K562 (cell line): ENCODE measurements at regions not wholly inside any gene's neighbourhood (a gene's known extent, or its start where the extent isn't known, plus 50 kb on each side); places are given as distances from the start of the nearest gene placed in this dataset.

Experiments used
- ATAC-seq: fragments of 200-7000 bp; cut with Tn5 transposase; 3 replicates; pipeline ENCODE4 v1.9.1; 2020; ENCODE audit warnings: moderate library complexity
- BruUV-seq: library from RNA; stranded (reverse); fragments of 400-500 nt; replicated peaks from 2 replicates; lab custom pipeline; 2021; lab: Mats Ljungman, UMichigan
- CTCF ChIA-PET: fragments of 300-600 bp; formaldehyde crosslinking; extraction: SDS; loops from one replicate; lab custom pipeline; 2021; ENCODE audit warnings: low intra/inter-chr PET ratio; lab: Yijun Ruan, JAX
- POLR2A ChIA-PET: fragments of 300-600, 350-650 bp; sonication (Branson Sonifier 250); formaldehyde crosslinking; extraction: SDS; loops from one replicate; lab custom pipeline; 2021; ENCODE audit warnings: antibody characterized with exemption, inconsistent platforms; lab: Yijun Ruan, JAX
- DNase-seq, 4 experiments: peaks; one replicate each; pipeline versions ENCODE4 v3.0.0 to v3.0.0-alpha.2; 2011 to 2018; ENCODE audit warnings: low spot score in 3 of 4, mixed read lengths in 3 of 4; ENCODE audit errors: extremely low read depth in 1 of 4
- FAIRE-seq: peaks from 2 replicates; lab custom pipeline; 2011; peaks lifted over from hg19 to GRCh38; lab: Jason Lieb, UNC
- H2AFZ ChIP-seq: 2 replicates; pipeline ENCODE4 v1.6.0; 2011; ENCODE audit warnings: low read depth, low read length, control low read depth, inconsistent platforms
- H3K27ac ChIP-seq: fragments of 200-600 bp; 3 replicates; pipeline ENCODE4 v1.8.0; 2011; ENCODE audit warnings: low read depth, mild to moderate bottlenecking, control low read depth, inconsistent platforms, low read length, moderate library complexity, mixed read lengths; ENCODE audit errors: extremely low read depth
- H3K27me3 ChIP-seq, 2 experiments: fragments of 300-600 bp in 1 of 2; 2 replicates in 1 of 2; 3 replicates in 1 of 2; pipeline versions ENCODE4 v1.6.0 to v1.8.0; 2011; ENCODE audit warnings: inconsistent platforms in 2 of 2, low read length in 2 of 2, mild to moderate bottlenecking in 1 of 2, mixed read lengths in 1 of 2, moderate library complexity in 1 of 2; ENCODE audit not compliant: control insufficient read depth in 2 of 2, insufficient read depth in 2 of 2
- H3K36me3 ChIP-seq: fragments of 300-600 bp; 3 replicates; pipeline ENCODE4 v1.8.0; 2011; ENCODE audit warnings: mild to moderate bottlenecking, low read length, inconsistent platforms; ENCODE audit not compliant: control insufficient read depth, insufficient read depth
- H3K4me1 ChIP-seq, 2 experiments: fragments of 200-600 bp in 1 of 2; replicated peaks in 1 of 2; 2 replicates in 1 of 2; 3 replicates in 1 of 2; pipeline versions ENCODE4 v1.5.1 to v1.8.0; 2011; ENCODE audit warnings: inconsistent platforms in 2 of 2, low read length in 2 of 2, mild to moderate bottlenecking in 1 of 2, mixed read lengths in 1 of 2, moderate library complexity in 1 of 2; ENCODE audit not compliant: control insufficient read depth in 2 of 2, insufficient read depth in 2 of 2
- H3K4me2 ChIP-seq: 2 replicates; pipeline ENCODE4 v1.6.1; 2011; ENCODE audit warnings: low read length, control low read depth, inconsistent platforms, mixed read lengths; ENCODE audit not compliant: insufficient read depth
- H3K4me3 ChIP-seq: fragments of 200-600 bp; sonication (generic), shearing (Covaris generic); 2 replicates; pipeline ENCODE4 v1.5.1; 2016; ENCODE audit warnings: control low read depth, inconsistent platforms
- H3K79me2 ChIP-seq: fragments of 200-600 bp; 3 replicates; pipeline ENCODE4 v1.8.0; 2011; ENCODE audit warnings: low read length, inconsistent platforms; ENCODE audit not compliant: control insufficient read depth, insufficient read depth
- H3K9ac ChIP-seq, 2 experiments: 2 replicates each; pipeline versions ENCODE4 v1.6.0 to v1.6.1; 2011; ENCODE audit warnings: low read depth in 2 of 2, low read length in 2 of 2, control low read depth in 1 of 2, inconsistent platforms in 1 of 2, mild to moderate bottlenecking in 1 of 2, mixed read lengths in 1 of 2; ENCODE audit not compliant: insufficient read depth in 1 of 2
- H3K9me1 ChIP-seq: one replicate; pipeline ENCODE4 v1.6.0; 2011; ENCODE audit warnings: inconsistent platforms, mild to moderate bottlenecking, low read length, moderate library complexity; ENCODE audit not compliant: control insufficient read depth, insufficient read depth
- H3K9me3 ChIP-seq: replicated peaks from 2 replicates; pipeline ENCODE4 v1.5.1; 2011; ENCODE audit warnings: low read depth, low read length, inconsistent platforms; ENCODE audit not compliant: control insufficient read depth, insufficient read depth
- H4K20me1 ChIP-seq: replicated peaks from 2 replicates; pipeline ENCODE4 v1.6.1; 2011; ENCODE audit warnings: low read length, inconsistent platforms, mixed read lengths; ENCODE audit not compliant: control insufficient read depth, insufficient read depth
- BDP1 ChIP-seq: IDR thresholded peaks from 3 replicates; pipeline ENCODE4 v1.6.1; 2011; ENCODE audit not compliant: insufficient read length, insufficient read depth
- EZH2 ChIP-seq: IDR thresholded peaks from 2 replicates; pipeline ENCODE4 v1.6.1; 2012; ENCODE audit warnings: low read depth, mild to moderate bottlenecking, inconsistent platforms, low read length, borderline replicate concordance
- HNRNPK ChIP-seq: fragments of 200-400 bp; formaldehyde crosslinking; IDR thresholded peaks from one replicate; pipeline ENCODE4 v1.6.1; 2018; ENCODE audit warnings: mild to moderate bottlenecking, low read depth, low read length; ENCODE audit not compliant: poor library complexity, severe bottlenecking
- HNRNPLL ChIP-seq: fragments of 200-400 bp; formaldehyde crosslinking; IDR thresholded peaks from 2 replicates; pipeline ENCODE4 v1.6.1; 2017; ENCODE audit warnings: low read length, low read depth, mild to moderate bottlenecking; ENCODE audit not compliant: poor library complexity, severe bottlenecking
- ID3 ChIP-seq, 2 experiments: fragments of 250-450 bp in 1 of 2; fragments of 450-650 bp in 1 of 2; sonication (Bioruptor Pico) in 1 of 2; IDR thresholded peaks; 2 replicates each; pipeline versions ENCODE4 v1.6.1 to v1.8.0; 2016 to 2021; ENCODE audit warnings: mild to moderate bottlenecking in 2 of 2, moderate library complexity in 2 of 2, missing compliant biosample characterization in 1 of 2, missing genetic modification characterization in 1 of 2
- MTA3 ChIP-seq: fragments of 450-650 bp; formaldehyde crosslinking; IDR thresholded peaks from 2 replicates; pipeline ENCODE4 v1.6.1; 2017; ENCODE audit warnings: mild to moderate bottlenecking, borderline replicate concordance
- NCOA1 ChIP-seq: fragments of 450-650 bp; IDR thresholded peaks from 2 replicates; pipeline ENCODE4 v1.6.1; 2016; ENCODE audit warnings: low read depth
- NONO ChIP-seq, 2 experiments: fragments of 200-400 bp in 1 of 2; fragments of 450-650 bp in 1 of 2; formaldehyde crosslinking in 1 of 2; IDR thresholded peaks; 2 replicates each; pipeline ENCODE4 v1.6.1; 2017; ENCODE audit warnings: low read depth in 2 of 2, mild to moderate bottlenecking in 2 of 2, moderate library complexity in 2 of 2, low read length in 1 of 2
- PBX2 ChIP-seq, 2 experiments: IDR thresholded peaks in 1 of 2; conservative IDR thresholded peaks in 1 of 2; 2 replicates each; pipeline ENCODE4 v1.6.1; 2016; ENCODE audit warnings: low read depth in 2 of 2, mild to moderate bottlenecking in 1 of 2, missing compliant biosample characterization in 1 of 2, missing genetic modification characterization in 1 of 2, moderate library complexity in 1 of 2
- PTBP1 ChIP-seq: fragments of 200-400 bp; formaldehyde crosslinking; IDR thresholded peaks from 2 replicates; pipeline ENCODE4 v1.6.1; 2017; ENCODE audit warnings: low read depth, low read length
- RFX5 ChIP-seq: IDR thresholded peaks from 2 replicates; pipeline ENCODE4 v1.6.1; 2011; ENCODE audit warnings: low read depth, mild to moderate bottlenecking, improper control_type of control experiment, low read length
- SNIP1 ChIP-seq: fragments of 450-650 bp; IDR thresholded peaks from 2 replicates; pipeline ENCODE4 v1.7.1; 2017; ENCODE audit warnings: low read depth, mild to moderate bottlenecking
- YBX1 ChIP-seq: fragments of 450-650 bp; IDR thresholded peaks from 2 replicates; pipeline ENCODE4 v1.7.1; 2016; ENCODE audit warnings: mild to moderate bottlenecking
- YY1 ChIP-seq, 3 experiments: IDR thresholded peaks; 2 replicates each; pipeline ENCODE4 v1.6.1; 2011; ENCODE audit warnings: low read length in 2 of 3, mild to moderate bottlenecking in 2 of 3, moderate library complexity in 2 of 3, borderline replicate concordance in 1 of 3, control low read depth in 1 of 3, low read depth in 1 of 3; ENCODE audit not compliant: insufficient read depth in 3 of 3, insufficient replicate concordance in 2 of 3, control insufficient read depth in 1 of 3, insufficient read length in 1 of 3; ENCODE audit errors: extremely low read depth in 1 of 3
- ZNF121 ChIP-seq: sonication (generic); formaldehyde crosslinking; conservative IDR thresholded peaks from 2 replicates; pipeline ENCODE4 v1.8.0; 2022; ENCODE audit warnings: missing genetic modification reagents
- ZNF224 ChIP-seq: sonication (generic); formaldehyde crosslinking; IDR thresholded peaks from 2 replicates; pipeline ENCODE4 v1.8.0; 2022; ENCODE audit warnings: mild to moderate bottlenecking, missing genetic modification reagents
- ZNF282 ChIP-seq: sonication (generic); formaldehyde crosslinking; IDR thresholded peaks from 2 replicates; pipeline ENCODE4 v1.8.1; 2023; ENCODE audit warnings: missing genetic modification reagents
- ZNF586 ChIP-seq: fragments of 450-650 bp; formaldehyde crosslinking; conservative IDR thresholded peaks from 2 replicates; pipeline ENCODE4 v1.4.0; 2020; ENCODE audit warnings: mild to moderate bottlenecking, moderate library complexity
- ZNF785 ChIP-seq: fragments of 250-450 bp; sonication (Bioruptor Pico); IDR thresholded peaks from 2 replicates; pipeline ENCODE4 v1.4.0; 2020; ENCODE audit warnings: mild to moderate bottlenecking
- WGBS: fragments of 100-300 bp; shearing (Covaris generic); methylation state at CpG from one replicate; pipeline ENCODE4 v1.1.6; 2016; ENCODE audit warnings: low coverage, mixed read lengths; ENCODE audit not compliant: insufficient coverage; ENCODE audit errors: missing lambda C conversion rate; 5-methylcytosine and 5-hydroxymethylcytosine counted together
- in situ Hi-C: fragments of 300-500 bp; cut with MboI; formaldehyde crosslinking; loops from 4 replicates; pipeline ENCODE4 v1.15.0; 2018; ENCODE audit warnings: inconsistent platforms, mixed read lengths
- intact Hi-C: fragments of 100-400 bp; cut with micrococcal nuclease; formaldehyde crosslinking; loops from 2 replicates; pipeline ENCODE4 v1.14.2; 2022

- no peak for ATAC-seq
- H3K79me2 ChIP-seq: no peaks in the 10 kb centered on the region
- no peak for DNase-seq
- in situ Hi-C loops (no loop called here), intact Hi-C loops (no loop called here)
- H3K27ac ChIP-seq: no peak overlapping the region
- H3K4me2 ChIP-seq: no peak overlapping the region
- no peak overlapping the region for H3K4me3 ChIP-seq
- H3K9ac ChIP-seq: no peak overlapping the region
- POLR2A ChIA-PET: no interaction called here
- no peak for FAIRE-seq
- H3K36me3 ChIP-seq: no peaks in the 10 kb centered on the region
- no peak for TF ChIP-seq HNRNPK
- no peak for TF ChIP-seq NONO (IDR thresholded peaks at IDR 0.05; ENCODE audit: low read depth in 2 of 2, low read length in 1 of 2)
- TF ChIP-seq YY1 (IDR thresholded peaks at IDR 0.05; ENCODE audit: borderline replicate concordance in 1 of 3, control insufficient read depth in 1 of 3, extremely low read depth in 1 of 3, insufficient read depth in 3 of 3, insufficient read length in 1 of 3, insufficient replicate concordance in 2 of 3, low read depth in 1 of 3, low read length in 2 of 3): no peak
- no peak for TF ChIP-seq MTA3
- no peak for TF ChIP-seq HNRNPLL
- no peak for TF ChIP-seq RFX5
- TF ChIP-seq BDP1: no peak
- no peak for TF ChIP-seq YBX1
- no peak for TF ChIP-seq ZNF282
- TF ChIP-seq EZH2: no peak
- TF ChIP-seq NCOA1: no peak
- no peak for TF ChIP-seq SNIP1
- TF ChIP-seq ZNF224 (CRISPR knock-in tag): no peak
- TF ChIP-seq PTBP1: no peak
- no peak for TF ChIP-seq ZNF785 (CRISPR knock-in tag)
- no peak for TF ChIP-seq ID3 (CRISPR knock-in tag; IDR thresholded peaks at IDR 0.05)
- no peak for TF ChIP-seq ID3 (tag; IDR thresholded peaks at IDR 0.05)
- TF ChIP-seq PBX2 (CRISPR knock-in tag; IDR thresholded peaks at IDR 0.05; ENCODE audit: low read depth): no peak
- TF ChIP-seq PBX2 (tag; conservative IDR thresholded peaks at IDR 0.05; ENCODE audit: low read depth): no peak
- no peak for TF ChIP-seq ZNF586 (CRISPR knock-in tag)
- no peak for TF ChIP-seq ZNF121 (CRISPR knock-in tag)
- H3K27me3 ChIP-seq: no peaks in the 10 kb centered on the region
- CTCF ChIA-PET: no interaction called here
- H3K4me1 ChIP-seq: no peaks in the 10 kb centered on the region
- H4K20me1 ChIP-seq: no peaks in the 10 kb centered on the region
- no TSS peak for BruUV-seq
- H3K9me3 ChIP-seq: no peaks in the 10 kb centered on the region; the same call in 1 of the 2 replicates
- no peaks in the 10 kb centered on the region for H3K9me1 ChIP-seq
- 0% methylated on average over 3 of the region's 3 CpGs for WGBS
- no peak overlapping the region for H2AFZ ChIP-seq
These were observed 392.9 kb upstream of the CELF4 start for GRCh38 chr18:37958499-37958898.
